ENCODE measurements at regions not wholly inside any gene's neighbourhood (a gene's known extent, or its start where the extent isn't known, plus 50 kb on each side); places are given as distances from the start of the nearest gene placed in this dataset.

- Histone ChIP-seq H3K4me1 (ENCODE audit: control insufficient read depth in 2 of 2, insufficient read depth in 2 of 2, low read length in 1 of 2) (peaks cover 0 to 3% of the 10 kb centered on the region in 2 donors), H3K4me3 (ENCODE audit: low read depth in 1 of 2, low read length in 2 of 2) (peak overlapping the region; percentile 19 to 46), H3K36me3 (ENCODE audit: control insufficient read depth in 2 of 2, insufficient read depth in 2 of 2, low read length in 1 of 2) (no peaks in the 10 kb centered on the region), H3K9me3 (ENCODE audit: control insufficient read depth in 2 of 2, insufficient read depth in 1 of 2, low read depth in 1 of 2, low read length in 1 of 2) (no peaks in the 10 kb centered on the region), H3K27me3 (ENCODE audit: control insufficient read depth in 1 of 2, insufficient read depth in 2 of 2, low read length in 2 of 2) (peaks cover 0 to 9% of the 10 kb centered on the region in 2 donors), H3K27ac (ENCODE audit: low read depth in 2 of 2, low read length in 1 of 2) (no peak overlapping the region)
- 2% methylated on average over 65 to 77 of the region's 77 CpGs for WGBS, 2 donors
These were observed 70.2 kb downstream of the FOXD2 start for GRCh38 chr1:47507881-47508701.

- no peaks in the 10 kb centered on the region for H3K36me3 ChIP-seq (ENCODE audit: control insufficient read depth in 2 of 2, insufficient read depth in 2 of 2, low read length in 1 of 2)
- H3K27ac ChIP-seq (ENCODE audit: low read depth in 2 of 2, low read length in 1 of 2), result no peak overlapping the region
- H3K27me3 ChIP-seq (ENCODE audit: control insufficient read depth in 1 of 2, insufficient read depth in 2 of 2, low read length in 2 of 2), result peaks cover 0 to 12% of the 10 kb centered on the region in 2 donors
- WGBS, 2 donors, result 21 to 27% methylated on average over 18 of the region's 18 CpGs
- peaks cover 0 to 3% of the 10 kb centered on the region in 2 donors for H3K4me1 ChIP-seq (ENCODE audit: control insufficient read depth in 2 of 2, insufficient read depth in 2 of 2, low read length in 1 of 2)
- H3K4me3 ChIP-seq (ENCODE audit: low read depth in 1 of 2, low read length in 2 of 2), result peak overlapping the region; percentile 3 to 46
- H3K9me3 ChIP-seq (ENCODE audit: control insufficient read depth in 2 of 2, insufficient read depth in 1 of 2, low read depth in 1 of 2, low read length in 1 of 2), result no peaks in the 10 kb centered on the region
These were observed 71.0 kb downstream of the FOXD2 start for GRCh38 chr1:47508702-47509431.

GRCh38 chr1:47510282-47510811 lies 72.5 kb downstream of the FOXD2 start:
- Histone ChIP-seq H3K27ac (ENCODE audit: low read depth in 2 of 2, low read length in 1 of 2) (no peak overlapping the region), H3K36me3 (ENCODE audit: control insufficient read depth in 2 of 2, insufficient read depth in 2 of 2, low read length in 1 of 2) (no peaks in the 10 kb centered on the region), H3K4me1 (ENCODE audit: control insufficient read depth in 2 of 2, insufficient read depth in 2 of 2, low read length in 1 of 2) (peaks cover 0 to 3% of the 10 kb centered on the region in 2 donors), H3K9me3 (ENCODE audit: control insufficient read depth in 2 of 2, insufficient read depth in 1 of 2, low read depth in 1 of 2, low read length in 1 of 2) (peaks cover 0 to 6% of the 10 kb centered on the region in 2 donors), H3K27me3 (ENCODE audit: control insufficient read depth in 1 of 2, insufficient read depth in 2 of 2, low read length in 2 of 2) (peaks cover 0 to 12% of the 10 kb centered on the region in 2 donors), H3K4me3 (ENCODE audit: low read depth in 1 of 2, low read length in 2 of 2) (no peak overlapping the region)
- 90 to 91% methylated on average over 10 of the region's 10 CpGs for WGBS, 2 donors

GRCh38 chr1:47511825-47512224 lies 74.0 kb downstream of the FOXD2 start:
- Histone ChIP-seq H3K4me1 (ENCODE audit: control insufficient read depth in 2 of 2, insufficient read depth in 2 of 2, low read length in 1 of 2) (peaks cover 0 to 3% of the 10 kb centered on the region in 2 donors), H3K27ac (ENCODE audit: low read depth in 2 of 2, low read length in 1 of 2) (no peak overlapping the region), H3K36me3 (ENCODE audit: control insufficient read depth in 2 of 2, insufficient read depth in 2 of 2, low read length in 1 of 2) (no peaks in the 10 kb centered on the region), H3K4me3 (ENCODE audit: low read depth in 1 of 2, low read length in 2 of 2) (no peak overlapping the region), H3K27me3 (ENCODE audit: control insufficient read depth in 1 of 2, insufficient read depth in 2 of 2, low read length in 2 of 2) (peaks cover 0 to 12% of the 10 kb centered on the region in 2 donors), H3K9me3 (ENCODE audit: control insufficient read depth in 2 of 2, insufficient read depth in 1 of 2, low read depth in 1 of 2, low read length in 1 of 2) (peaks cover 0 to 6% of the 10 kb centered on the region in 2 donors)
- 93 to 94% methylated on average over 2 of the region's 2 CpGs for WGBS, 2 donors

- H3K4me1 ChIP-seq (ENCODE audit: control insufficient read depth in 2 of 2, insufficient read depth in 2 of 2, low read length in 1 of 2), result peaks cover 0 to 3% of the 10 kb centered on the region in 2 donors
- peaks cover 0 to 7% of the 10 kb centered on the region in 2 donors for H3K27me3 ChIP-seq (ENCODE audit: control insufficient read depth in 1 of 2, insufficient read depth in 2 of 2, low read length in 2 of 2)
- H3K4me3 ChIP-seq (ENCODE audit: low read depth in 1 of 2, low read length in 2 of 2), result no peak overlapping the region
- H3K9me3 ChIP-seq (ENCODE audit: control insufficient read depth in 2 of 2, insufficient read depth in 1 of 2, low read depth in 1 of 2, low read length in 1 of 2), result peaks cover 0 to 6% of the 10 kb centered on the region in 2 donors
- no peak overlapping the region for H3K27ac ChIP-seq (ENCODE audit: low read depth in 2 of 2, low read length in 1 of 2)
- 83 to 86% methylated on average over 3 of the region's 3 CpGs for WGBS, 2 donors
- no peaks in the 10 kb centered on the region for H3K36me3 ChIP-seq (ENCODE audit: control insufficient read depth in 2 of 2, insufficient read depth in 2 of 2, low read length in 1 of 2)
These were observed 75.5 kb downstream of the FOXD2 start for GRCh38 chr1:47513393-47513792.

- Histone ChIP-seq H3K27me3 (ENCODE audit: control insufficient read depth in 1 of 2, insufficient read depth in 2 of 2, low read length in 2 of 2) (peaks cover 0 to 3% of the 10 kb centered on the region in 2 donors), H3K4me1 (ENCODE audit: control insufficient read depth in 2 of 2, insufficient read depth in 2 of 2, low read length in 1 of 2) (no peaks in the 10 kb centered on the region), H3K36me3 (ENCODE audit: control insufficient read depth in 2 of 2, insufficient read depth in 2 of 2, low read length in 1 of 2) (no peaks in the 10 kb centered on the region), H3K4me3 (ENCODE audit: low read depth in 1 of 2, low read length in 2 of 2) (no peak overlapping the region), H3K27ac (ENCODE audit: low read depth in 2 of 2, low read length in 1 of 2) (no peak overlapping the region), H3K9me3 (ENCODE audit: control insufficient read depth in 2 of 2, insufficient read depth in 1 of 2, low read depth in 1 of 2, low read length in 1 of 2) (peaks cover 0 to 6% of the 10 kb centered on the region in 2 donors)
These were observed 76.4 kb downstream of the FOXD2 start for GRCh38 chr1:47514229-47514628.

GRCh38 chr1:47515164-47515789 lies 77.4 kb downstream of the FOXD2 start:
- peaks cover 0 to 6% of the 10 kb centered on the region in 2 donors for H3K9me3 ChIP-seq (ENCODE audit: control insufficient read depth in 2 of 2, insufficient read depth in 1 of 2, low read depth in 1 of 2, low read length in 1 of 2)
- peaks cover 0 to 3% of the 10 kb centered on the region in 2 donors for H3K27me3 ChIP-seq (ENCODE audit: control insufficient read depth in 1 of 2, insufficient read depth in 2 of 2, low read length in 2 of 2)
- H3K4me3 ChIP-seq (ENCODE audit: low read depth in 1 of 2, low read length in 2 of 2), result no peak overlapping the region
- H3K36me3 ChIP-seq (ENCODE audit: control insufficient read depth in 2 of 2, insufficient read depth in 2 of 2, low read length in 1 of 2), result no peaks in the 10 kb centered on the region
- H3K27ac ChIP-seq (ENCODE audit: low read depth in 2 of 2, low read length in 1 of 2), result no peak overlapping the region
- no peaks in the 10 kb centered on the region for H3K4me1 ChIP-seq (ENCODE audit: control insufficient read depth in 2 of 2, insufficient read depth in 2 of 2, low read length in 1 of 2)
- 84 to 88% methylated on average over 8 of the region's 8 CpGs for WGBS, 2 donors

- H3K4me3 ChIP-seq (ENCODE audit: low read depth in 1 of 2, low read length in 2 of 2), result no peak overlapping the region
- no peaks in the 10 kb centered on the region for H3K36me3 ChIP-seq (ENCODE audit: control insufficient read depth in 2 of 2, insufficient read depth in 2 of 2, low read length in 1 of 2)
- peaks cover 0 to 6% of the 10 kb centered on the region in 2 donors for H3K9me3 ChIP-seq (ENCODE audit: control insufficient read depth in 2 of 2, insufficient read depth in 1 of 2, low read depth in 1 of 2, low read length in 1 of 2)
- peaks cover 0 to 3% of the 10 kb centered on the region in 2 donors for H3K27me3 ChIP-seq (ENCODE audit: control insufficient read depth in 1 of 2, insufficient read depth in 2 of 2, low read length in 2 of 2)
- H3K27ac ChIP-seq (ENCODE audit: low read depth in 2 of 2, low read length in 1 of 2), result no peak overlapping the region
- WGBS, 2 donors, result 81 to 86% methylated on average over 2 of the region's 2 CpGs
- H3K4me1 ChIP-seq (ENCODE audit: control insufficient read depth in 2 of 2, insufficient read depth in 2 of 2, low read length in 1 of 2), result no peaks in the 10 kb centered on the region
These were observed 80.1 kb downstream of the FOXD2 start for GRCh38 chr1:47517946-47518345.

GRCh38 chr1:47519491-47519890 lies 81.6 kb downstream of the FOXD2 start:
- 88 to 91% methylated on average over 4 of the region's 4 CpGs for WGBS, 2 donors
- Histone ChIP-seq H3K27ac (ENCODE audit: low read depth in 2 of 2, low read length in 1 of 2) (no peak overlapping the region), H3K36me3 (ENCODE audit: control insufficient read depth in 2 of 2, insufficient read depth in 2 of 2, low read length in 1 of 2) (no peaks in the 10 kb centered on the region), H3K9me3 (ENCODE audit: control insufficient read depth in 2 of 2, insufficient read depth in 1 of 2, low read depth in 1 of 2, low read length in 1 of 2) (peaks cover 0 to 1% of the 10 kb centered on the region in 2 donors), H3K4me1 (ENCODE audit: control insufficient read depth in 2 of 2, insufficient read depth in 2 of 2, low read length in 1 of 2) (no peaks in the 10 kb centered on the region), H3K27me3 (ENCODE audit: control insufficient read depth in 1 of 2, insufficient read depth in 2 of 2, low read length in 2 of 2) (no peaks in the 10 kb centered on the region), H3K4me3 (ENCODE audit: low read depth in 1 of 2, low read length in 2 of 2) (no peak overlapping the region)
